ENCODE measurements at regions not wholly inside any gene's neighbourhood (a gene's known extent, or its start where the extent isn't known, plus 50 kb on each side); places are given as distances from the start of the nearest gene placed in this dataset.

DNA sequence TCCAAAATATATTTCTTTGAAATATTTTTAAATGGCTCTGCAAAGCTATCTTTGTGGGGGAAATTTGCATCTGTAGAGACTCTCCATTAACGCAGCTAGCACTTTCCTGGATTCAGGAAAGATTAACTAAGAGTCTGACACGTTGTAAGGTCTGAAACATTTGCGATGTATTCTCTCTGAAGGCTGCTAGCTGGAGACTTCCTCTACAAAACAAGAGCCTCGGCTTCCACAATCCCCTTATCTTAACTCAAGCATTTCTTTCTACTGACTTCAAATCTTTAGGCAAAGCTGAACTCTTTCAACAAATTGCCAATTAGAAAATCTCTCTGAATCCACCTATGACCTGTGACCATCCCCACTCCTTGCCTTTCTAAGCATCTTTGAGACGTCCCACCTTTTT lies 250.5 kb downstream of the KLF13 start:
- TF ChIP-seq, protein P1, sequence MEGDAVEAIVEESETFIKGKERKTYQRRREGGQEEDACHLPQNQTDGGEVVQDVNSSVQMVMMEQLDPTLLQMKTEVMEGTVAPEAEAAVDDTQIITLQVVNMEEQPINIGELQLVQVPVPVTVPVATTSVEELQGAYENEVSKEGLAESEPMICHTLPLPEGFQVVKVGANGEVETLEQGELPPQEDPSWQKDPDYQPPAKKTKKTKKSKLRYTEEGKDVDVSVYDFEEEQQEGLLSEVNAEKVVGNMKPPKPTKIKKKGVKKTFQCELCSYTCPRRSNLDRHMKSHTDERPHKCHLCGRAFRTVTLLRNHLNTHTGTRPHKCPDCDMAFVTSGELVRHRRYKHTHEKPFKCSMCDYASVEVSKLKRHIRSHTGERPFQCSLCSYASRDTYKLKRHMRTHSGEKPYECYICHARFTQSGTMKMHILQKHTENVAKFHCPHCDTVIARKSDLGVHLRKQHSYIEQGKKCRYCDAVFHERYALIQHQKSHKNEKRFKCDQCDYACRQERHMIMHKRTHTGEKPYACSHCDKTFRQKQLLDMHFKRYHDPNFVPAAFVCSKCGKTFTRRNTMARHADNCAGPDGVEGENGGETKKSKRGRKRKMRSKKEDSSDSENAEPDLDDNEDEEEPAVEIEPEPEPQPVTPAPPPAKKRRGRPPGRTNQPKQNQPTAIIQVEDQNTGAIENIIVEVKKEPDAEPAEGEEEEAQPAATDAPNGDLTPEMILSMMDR (IDR thresholded peaks at IDR 0.05), result no peak
- TF ChIP-seq POLR2A (IDR thresholded peaks at IDR 0.05), result no peak

Data from thyroid gland (tissue), 4 donors.